Stimulated activated CD8-positive, alpha-beta memory T cell treated with anti-CD3 and anti-CD28 coated beads, Interleukin-4, amount 100 ng/mL, for 24 hours (primary cell): ENCODE measurements at regions not wholly inside any gene's neighbourhood (a gene's known extent, or its start where the extent isn't known, plus 50 kb on each side); places are given as distances from the start of the nearest gene placed in this dataset.

ENCODE experiments used
- DNase-seq: peaks from one replicate; pipeline ENCODE4 v3.0.0-alpha.2; 2020; ENCODE audit warnings: low read depth

DNA sequence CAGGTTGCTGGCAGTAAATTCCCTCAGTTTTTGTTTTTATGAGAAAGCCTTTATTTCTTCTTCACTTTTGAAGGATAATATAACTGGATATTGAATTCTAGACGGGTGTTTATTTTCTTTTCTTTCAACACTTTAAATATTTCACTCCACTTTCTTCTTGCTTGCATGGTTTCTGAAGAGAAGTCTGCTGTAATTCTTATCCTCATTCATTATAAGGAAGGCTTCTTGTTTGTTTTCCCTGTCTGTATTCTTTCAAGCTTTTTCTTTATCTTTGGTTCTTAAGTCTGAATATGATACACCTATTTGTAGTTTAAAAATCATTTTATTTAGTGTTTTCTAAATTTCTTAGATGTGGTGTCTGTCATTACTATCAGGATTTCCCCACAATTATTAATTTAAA lies 1054.3 kb downstream of the TLE1 start:
- no peak for DNase-seq

DNA sequence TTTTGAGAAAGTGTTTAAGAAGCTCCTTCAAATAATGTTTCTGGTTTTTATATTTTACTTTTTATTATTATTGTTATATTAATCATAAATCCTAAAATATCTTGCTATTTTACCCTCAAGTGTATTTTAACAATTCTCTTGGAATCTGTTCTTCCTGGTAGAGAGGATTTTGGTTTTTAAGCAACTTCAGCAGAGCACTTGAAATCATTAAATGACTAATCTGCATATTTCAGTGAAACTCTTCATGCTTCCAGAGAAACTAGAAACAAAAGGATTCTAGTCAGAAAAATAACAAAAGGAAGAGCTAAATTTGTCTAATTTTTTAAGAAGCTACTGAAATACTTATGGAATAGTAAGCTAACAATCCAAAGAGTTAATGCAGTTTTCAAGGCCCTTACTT lies 1057.3 kb downstream of the TLE1 start:
- no peak for DNase-seq

DNA sequence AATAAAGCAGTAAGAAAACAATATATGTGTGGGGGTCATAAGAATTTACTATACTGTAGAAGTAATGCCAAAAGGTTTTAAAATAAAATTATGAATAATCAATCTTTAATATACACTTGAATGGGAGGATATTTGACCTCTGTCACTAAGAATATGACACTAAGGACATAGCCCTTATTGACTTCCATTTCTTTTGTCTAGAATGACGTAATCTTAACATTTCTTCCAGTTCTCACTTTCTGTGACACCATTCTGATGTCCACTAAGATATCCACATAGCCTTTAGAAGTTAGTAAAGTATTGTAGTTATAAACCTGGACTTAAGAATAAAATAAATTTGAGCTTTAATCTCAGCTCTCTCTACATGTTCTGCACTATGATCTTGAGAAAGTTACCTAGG lies 1050.7 kb downstream of the TLE4 start:
- DNase-seq: no peak

DNA sequence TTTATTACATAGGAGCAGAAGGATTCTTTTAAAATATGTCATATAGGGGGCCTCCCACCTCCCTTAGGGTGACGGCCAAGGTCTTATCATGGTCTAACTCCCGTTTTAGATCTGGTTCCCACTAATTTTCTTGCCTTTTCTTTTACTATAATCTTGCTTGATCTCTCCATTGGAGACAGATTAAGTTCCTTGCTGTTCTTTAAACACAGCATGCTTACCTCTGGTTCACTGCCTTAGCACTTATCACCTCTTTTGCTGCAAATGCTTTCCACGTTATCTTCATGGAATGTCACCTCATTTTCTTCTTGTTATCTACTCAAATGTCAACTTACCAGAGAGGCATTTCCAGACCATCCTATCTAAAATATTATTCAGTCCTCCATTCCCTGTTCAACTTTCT lies 1047.6 kb downstream of the TLE4 start:
- no peak for DNase-seq

DNA sequence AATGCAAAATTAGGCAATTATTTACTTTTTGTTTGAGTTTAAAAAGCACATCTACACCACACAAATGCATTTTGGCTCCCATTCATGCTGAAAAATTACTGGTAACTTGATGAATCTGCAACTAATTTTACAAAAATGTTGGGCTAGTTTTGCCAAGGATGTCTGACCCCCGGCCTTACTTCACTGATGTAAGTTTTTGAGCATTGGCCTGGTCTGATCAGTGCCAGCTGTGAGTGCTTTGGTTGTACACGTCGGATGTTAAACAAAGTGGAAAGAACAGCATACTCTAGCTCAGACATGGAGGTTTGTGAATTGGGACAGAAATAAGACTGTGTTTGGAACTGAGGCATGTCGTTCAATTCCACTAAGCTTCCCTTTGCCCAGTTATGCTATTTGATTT lies 1044.2 kb downstream of the TLE4 start:
- no peak for DNase-seq

DNA sequence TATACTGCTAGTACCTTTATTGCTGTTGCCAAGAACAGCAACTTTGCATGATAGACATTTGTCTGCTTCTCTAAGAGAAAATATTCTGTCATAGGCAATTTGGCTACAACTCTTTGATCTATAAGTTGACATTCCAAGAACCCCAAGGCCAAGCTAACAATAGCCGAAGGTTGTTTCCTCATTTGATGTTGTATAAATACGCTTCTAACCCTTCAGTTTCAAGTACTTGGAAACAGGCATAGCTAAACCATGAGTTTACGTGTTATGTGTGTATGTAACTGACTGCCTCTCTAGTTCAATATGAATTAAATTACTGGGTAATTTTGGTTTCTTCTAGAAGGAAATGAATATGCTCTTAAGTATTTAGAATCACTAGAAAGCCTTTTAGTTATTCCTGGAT lies 1034.0 kb downstream of the TLE4 start:
- no peak for DNase-seq

DNA sequence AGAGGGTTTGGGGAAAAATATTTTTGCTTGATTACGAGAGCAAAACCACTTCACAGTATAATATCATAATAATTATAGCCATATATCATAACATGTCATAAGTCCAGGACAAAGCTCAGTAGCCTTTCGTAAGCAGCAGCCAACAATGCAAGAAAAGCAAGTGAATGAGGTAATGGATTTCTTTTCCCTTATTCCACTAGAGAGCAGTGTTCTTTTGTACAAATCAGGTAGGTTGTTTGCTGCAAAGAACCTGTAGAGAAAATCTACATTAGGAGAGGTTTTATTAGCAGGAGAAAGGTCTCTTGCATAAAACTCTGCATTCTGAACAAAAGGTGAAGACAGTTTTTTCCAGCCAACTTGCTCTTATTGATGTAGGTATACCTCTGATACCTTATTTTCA lies 1033.4 kb downstream of the TLE4 start:
- no peak for DNase-seq

DNA sequence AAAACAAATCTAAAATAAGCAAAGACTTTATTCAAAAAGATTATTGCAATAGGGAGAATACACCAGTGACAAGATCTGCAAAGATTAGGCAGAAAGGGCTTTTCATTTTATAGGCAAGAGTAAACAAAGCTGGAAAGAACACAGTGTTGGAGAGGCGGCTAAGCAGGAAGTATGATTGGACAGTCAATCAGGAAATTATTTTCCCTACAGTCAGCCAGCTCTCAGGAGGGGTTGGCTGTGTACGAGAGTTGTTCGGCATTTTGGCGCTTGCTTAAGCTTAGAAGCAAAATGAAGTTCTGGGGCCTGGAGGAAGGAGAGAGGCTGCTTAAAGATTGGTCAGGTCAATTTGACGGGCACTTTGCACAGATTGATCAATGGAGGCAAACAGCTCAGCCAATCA lies 1030.5 kb downstream of the TLE4 start:
- no peak for DNase-seq

DNA sequence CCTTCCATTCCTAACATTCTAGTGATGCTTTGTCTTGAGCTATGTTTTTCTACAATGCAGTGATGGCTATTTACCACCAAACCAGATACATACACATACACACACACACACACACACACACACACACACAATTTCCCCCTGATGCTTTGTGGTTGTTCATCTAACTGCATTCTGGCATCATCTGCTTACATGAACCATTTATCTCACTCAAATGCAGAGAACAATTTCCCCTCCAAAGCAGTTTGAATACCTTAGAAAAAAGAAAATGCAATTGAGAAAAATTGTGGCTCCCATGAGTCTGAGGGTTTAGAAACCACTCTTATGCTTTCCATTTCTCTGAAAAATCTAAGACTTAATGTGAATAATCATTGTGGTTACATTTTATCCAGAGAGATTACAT lies 1024.8 kb downstream of the TLE4 start:
- no peak for DNase-seq

DNA sequence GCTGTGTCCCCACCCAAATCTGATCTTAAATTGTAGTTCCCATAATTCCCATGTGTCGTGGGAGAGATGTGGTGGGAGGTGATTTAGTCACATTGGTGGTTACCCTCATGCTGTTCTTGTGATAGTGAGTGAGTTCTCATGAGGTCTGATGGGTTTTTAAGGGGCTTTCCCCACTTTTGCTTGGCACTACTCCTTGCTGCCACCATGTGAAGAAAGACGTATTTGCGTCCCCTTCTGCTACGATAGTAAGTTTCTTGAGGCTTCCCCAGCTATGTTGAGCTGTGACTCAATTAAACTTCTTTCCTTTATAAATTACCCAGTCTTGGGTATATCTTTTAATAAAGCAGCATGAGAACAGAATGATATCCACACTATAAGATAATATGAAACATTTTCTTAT lies 1023.4 kb downstream of the TLE4 start:
- no peak for DNase-seq

DNA sequence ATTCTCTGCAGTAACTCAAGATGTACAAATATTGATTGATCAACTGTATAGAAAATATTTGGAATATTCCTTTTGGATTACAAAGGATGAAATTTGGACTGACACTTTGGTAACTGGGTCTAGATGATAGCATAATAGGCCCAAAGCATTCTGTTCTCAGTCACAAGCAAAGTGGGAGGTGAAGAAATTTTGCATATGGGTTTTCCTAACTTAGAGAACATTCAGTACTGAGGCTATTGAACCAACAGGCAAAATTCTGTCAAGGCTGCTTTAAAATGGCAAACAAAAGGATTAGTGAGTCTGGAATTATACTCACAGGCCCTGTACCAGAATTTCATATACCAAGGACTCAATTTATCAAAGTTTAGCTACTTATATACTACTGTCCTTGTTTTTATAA lies 1020.6 kb downstream of the TLE4 start:
- DNase-seq: no peak

DNA sequence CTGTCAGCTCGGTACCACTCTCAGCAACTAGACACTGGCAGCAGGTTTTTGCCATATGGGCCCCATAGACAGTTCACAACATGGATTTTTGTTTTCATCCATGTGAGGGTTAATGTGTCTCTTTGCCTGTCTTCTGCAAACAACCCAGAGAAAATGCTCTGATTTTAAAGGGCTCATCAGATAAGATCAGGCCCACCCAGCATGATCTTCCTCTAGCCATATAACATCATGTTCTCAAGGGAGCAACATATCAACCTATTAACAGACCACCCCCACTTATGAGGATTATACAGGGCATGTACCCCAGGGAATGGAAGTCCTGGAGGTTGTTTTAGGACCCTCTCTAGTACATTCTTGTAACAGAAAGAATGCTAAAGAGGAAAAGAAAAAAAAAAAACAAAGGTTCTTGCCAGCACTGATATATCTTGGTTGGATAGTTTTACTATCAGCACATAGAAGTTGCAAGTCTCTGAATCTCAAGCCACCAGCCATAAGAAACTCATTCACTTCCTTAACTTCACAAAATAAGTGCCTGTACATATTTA lies 1015.1 kb downstream of the TLE4 start:
- no peak for DNase-seq

DNA sequence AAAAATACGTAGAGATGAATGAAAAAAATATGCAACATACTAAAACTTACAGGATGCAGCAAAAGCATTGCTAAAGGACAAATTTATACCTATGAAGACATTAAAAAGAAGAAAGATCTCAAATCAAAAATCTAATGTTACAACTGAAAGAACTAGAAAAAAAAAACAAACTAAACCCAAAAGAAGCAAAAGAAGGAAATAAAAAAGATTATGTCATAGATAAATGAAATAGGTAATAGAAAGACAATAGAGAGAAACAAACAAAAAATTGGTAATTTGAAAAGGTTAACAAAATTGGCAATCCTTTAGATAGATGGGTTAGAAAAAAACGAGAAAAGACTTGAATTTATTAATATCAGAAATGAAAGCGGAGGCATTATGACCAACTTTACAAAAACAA lies 1000.2 kb downstream of the TLE4 start:
- no peak for DNase-seq

DNA sequence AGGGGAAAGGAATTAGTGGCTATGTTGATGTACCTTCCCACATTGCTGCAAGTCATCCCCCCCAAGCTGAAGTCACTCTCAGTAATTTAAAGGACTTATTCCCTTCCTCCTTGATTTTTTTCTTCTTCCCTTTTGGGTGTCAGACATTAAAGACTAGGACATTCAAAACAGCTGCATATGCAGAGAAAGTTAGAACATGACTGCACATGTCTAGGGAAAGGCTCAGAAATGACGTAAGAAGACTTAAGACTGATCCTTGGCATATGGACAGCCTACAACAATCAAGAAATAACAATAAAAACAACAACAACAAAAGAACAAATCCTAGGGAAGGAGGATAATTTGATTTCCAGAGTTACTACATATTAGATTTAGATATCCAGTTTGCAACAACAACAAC lies 997.5 kb downstream of the TLE4 start:
- no peak for DNase-seq

DNA sequence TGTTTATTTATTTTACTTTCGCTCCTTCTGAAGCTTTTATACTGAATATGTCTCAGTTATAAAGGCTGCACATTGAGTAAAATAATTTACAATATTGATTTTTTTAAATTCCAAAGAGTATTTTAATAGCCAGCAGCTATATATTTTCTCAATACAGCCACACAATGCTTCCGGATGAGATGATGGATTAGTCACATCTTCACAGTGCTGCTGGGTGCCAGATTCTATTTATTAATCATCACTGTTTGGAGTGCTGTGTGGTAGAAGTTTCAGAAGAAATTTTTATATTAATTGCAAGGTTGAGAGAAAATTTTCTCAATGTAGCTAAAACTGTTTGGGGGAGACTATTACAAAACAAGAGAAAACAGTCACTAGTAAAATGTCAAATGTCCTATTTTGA lies 989.8 kb downstream of the TLE4 start:
- DNase-seq: no peak

DNA sequence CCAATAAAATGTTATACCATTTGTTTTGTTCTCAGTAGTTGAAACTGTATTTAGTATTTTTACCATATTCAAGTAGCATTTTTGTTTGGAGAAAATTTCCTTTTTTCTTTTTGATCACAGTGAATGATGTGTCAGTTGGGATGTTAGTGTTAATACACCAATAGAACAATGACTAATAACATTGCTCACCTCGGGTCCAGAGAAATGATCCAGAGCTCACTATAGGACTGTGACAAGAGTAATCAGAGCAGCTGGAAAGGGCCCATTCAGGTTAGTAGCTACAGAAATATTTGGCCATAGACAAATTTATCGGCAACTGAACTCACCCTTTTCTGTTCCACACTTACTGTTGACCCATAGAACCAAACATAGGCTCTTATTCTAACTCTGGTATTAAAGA lies 989.2 kb downstream of the TLE4 start:
- no peak for DNase-seq

DNA sequence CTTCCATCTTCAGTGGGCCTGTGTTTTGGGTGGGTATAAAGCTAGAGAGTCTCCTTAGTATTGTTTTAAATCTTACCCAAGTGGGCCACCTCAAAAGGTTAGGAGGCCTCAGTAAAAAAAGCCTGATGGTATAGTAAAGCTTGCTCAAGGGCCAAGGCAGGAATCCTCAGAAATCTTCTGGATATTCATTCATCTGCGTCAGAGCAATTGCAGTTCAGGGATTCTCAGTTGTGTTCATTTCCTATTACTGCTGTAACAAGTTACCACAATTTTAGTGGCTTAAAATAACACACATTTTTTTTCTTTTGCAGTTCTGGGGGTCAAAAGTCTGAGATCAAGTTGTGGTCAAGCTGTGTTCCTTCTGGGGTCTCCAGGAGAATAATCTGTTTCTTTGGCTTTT lies 985.5 kb downstream of the TLE4 start:
- DNase-seq: no peak

DNA sequence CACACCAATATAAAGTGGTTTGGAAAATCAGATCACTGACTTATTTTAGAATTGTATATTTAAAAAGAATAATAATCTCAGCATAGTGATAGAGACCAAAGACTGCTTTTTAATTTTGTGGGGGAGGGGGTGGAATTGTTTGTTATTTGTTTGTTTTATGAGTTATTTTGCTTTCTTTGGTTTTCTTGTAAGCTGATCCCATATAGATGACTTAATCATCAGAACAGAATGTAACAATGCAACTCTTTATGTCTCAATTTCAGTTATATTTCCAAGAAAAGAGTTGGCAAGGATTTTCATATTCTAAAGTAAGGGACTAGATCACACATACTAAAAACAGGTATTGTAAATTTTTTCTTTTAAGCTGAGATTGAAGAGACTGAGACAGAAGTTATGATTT lies 984.9 kb downstream of the TLE4 start:
- no peak for DNase-seq

DNA sequence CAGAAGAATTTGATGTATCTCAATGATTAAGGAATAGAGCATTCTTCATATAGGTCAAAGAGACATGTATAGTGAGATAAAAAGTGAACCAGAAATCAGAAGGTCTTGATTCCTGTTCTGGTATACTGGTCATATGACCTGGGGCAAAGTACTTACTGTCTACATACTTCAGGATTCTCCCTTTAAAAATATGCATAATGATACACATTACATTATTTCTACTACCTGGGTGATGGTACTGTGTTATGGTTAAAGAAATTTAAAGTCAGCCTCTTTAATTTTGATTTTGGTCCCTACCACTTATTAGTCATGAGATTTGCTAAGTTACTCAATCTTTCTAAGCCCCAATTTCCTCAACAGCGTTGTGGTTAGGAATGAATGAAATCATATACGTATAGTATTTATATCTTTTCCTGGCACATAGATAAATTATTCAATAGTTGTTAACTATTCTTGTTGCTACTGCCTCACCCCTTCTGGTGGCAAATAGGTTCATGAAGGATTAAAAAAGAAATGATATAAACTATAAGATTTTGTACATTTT lies 984.1 kb downstream of the TLE4 start:
- DNase-seq: no peak

DNA sequence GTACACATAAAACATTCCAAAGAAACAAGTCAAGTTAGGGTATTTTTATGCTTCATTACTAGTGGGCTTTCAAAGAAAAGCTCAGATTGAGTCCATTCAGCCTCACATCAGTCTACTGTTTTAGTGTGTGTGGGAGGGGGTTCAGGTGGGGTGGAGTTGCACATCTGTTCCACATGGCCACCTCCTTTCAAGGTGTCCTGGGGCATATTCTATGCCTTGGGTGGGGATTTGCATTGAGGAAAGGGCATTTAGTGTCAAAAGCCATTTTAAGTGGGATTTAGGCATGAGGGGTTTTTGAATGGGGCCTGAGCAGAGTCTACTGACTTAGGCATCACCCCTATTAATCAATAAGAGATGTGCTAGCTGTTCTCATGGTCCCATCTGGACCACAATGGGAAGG lies 983.1 kb downstream of the TLE4 start:
- DNase-seq: no peak

DNA sequence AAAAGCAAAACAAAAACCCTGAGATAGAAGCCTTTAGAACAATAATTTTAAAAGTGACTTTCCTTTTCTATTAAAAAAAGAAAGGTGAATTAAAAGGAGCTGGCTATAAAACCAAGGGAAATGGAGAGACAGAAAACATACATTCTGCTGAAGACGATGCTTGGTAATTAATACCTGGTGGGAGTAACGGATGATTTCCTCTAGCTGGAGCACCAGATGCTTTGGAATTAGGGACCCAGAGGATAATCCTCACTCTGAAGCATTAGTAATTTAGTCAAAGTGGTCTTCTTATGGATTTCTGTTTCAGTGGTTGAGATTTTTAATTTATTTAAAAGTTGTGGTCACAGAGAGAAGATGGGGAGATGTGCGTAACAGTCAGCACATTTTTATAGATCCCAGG lies 982.5 kb downstream of the TLE4 start:
- DNase-seq: no peak

DNA sequence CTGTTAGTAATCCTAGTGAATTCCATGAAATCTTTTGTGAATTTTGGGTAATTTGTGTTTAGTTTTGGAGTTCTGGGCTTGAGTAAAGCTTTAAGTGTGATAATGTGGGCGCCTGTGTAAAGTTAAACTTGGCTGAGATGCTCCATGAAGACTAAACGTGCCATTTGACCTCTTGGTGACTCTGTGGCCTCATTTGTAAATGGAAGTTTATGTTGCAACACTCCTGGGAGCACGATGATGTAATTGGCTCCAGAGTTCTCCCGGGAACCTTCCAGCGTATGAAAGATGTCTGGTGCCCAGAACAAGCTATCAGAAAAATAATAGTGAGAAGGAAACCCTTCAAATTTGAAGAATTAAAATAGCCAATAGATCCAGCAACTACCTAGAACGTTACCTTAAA lies 981.2 kb downstream of the TLE4 start:
- no peak for DNase-seq

DNA sequence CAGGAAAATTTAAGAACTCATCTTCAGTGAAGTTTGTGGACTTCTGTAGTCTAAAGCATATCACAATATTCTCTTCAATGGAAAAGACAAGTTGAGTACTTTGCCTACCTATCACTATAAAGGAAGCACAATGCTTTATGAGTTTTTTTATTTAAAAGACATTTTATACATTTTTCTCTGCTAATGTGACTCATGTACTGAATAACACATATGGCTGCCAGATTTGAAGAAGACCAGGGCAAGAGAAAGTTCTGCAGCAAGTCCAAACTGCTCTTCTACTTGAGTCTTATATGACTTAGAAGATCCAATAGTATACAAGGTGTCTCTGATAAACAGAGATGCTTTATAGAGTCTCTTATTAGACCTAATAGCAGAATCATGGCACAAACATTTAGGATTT lies 978.4 kb downstream of the TLE4 start:
- DNase-seq: no peak

DNA sequence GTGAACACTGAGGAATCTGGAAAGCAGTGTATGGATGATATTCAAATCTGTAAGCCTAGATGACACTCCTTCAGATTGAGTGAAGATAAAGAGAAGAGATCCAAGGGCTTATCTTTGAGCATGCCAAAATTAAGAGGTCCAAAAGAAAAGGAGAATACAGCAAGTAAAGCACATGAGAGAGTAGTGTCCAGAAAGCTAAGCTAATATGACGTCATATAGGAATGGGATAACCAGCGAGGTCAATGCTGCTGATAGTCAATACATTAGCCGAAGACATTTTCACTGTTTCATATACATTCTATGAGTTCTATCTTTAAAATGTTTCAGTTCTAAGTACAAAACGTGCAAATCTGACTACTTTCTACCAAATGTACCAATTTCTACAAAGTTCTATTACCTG lies 975.8 kb downstream of the TLE4 start:
- no peak for DNase-seq

DNA sequence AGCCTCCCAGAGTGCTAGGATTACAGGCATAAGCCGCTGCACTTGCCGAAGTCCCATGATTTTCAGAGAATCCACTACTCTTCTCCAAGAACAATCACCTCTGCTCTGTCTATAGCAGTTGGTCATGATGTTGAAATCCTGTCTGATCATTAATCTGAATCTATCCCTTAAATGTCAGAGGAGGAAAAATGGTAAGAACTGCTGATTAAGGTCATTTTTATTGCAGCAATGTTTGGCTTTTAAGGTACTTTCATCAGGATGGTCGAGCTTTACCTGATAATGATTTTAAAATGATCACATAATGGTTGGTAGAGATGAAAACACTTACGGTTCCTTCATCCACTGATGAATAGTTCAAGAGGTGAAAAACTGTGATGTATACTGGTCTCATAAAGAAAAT lies 968.6 kb downstream of the TLE4 start:
- DNase-seq: no peak
